ENCODE measurements at regions not wholly inside any gene's neighbourhood (a gene's known extent, or its start where the extent isn't known, plus 50 kb on each side); places are given as distances from the start of the nearest gene placed in this dataset.

DNA sequence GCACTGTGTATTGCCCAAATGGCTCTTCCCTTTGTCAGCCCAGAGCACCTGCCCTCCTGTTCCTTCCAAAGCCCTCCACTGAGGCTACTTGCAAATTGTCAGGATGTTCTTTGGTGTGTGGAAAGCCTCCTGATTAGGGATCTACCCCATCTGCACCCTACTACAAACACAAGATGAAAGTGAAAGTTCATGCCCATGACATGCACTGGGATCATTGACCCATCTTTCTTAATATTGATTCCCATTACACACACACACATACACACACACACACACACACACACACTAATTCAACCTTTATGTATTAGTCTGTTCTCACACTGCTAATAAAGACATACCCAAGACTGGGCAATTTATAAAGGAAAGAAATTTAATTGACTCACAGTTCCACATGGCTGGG, 213.7 kb upstream of the IGFBP3 start:
- no peak overlapping the region for H3K4me3 ChIP-seq (ENCODE audit: low read depth, low read length)
- TF ChIP-seq, protein P1, sequence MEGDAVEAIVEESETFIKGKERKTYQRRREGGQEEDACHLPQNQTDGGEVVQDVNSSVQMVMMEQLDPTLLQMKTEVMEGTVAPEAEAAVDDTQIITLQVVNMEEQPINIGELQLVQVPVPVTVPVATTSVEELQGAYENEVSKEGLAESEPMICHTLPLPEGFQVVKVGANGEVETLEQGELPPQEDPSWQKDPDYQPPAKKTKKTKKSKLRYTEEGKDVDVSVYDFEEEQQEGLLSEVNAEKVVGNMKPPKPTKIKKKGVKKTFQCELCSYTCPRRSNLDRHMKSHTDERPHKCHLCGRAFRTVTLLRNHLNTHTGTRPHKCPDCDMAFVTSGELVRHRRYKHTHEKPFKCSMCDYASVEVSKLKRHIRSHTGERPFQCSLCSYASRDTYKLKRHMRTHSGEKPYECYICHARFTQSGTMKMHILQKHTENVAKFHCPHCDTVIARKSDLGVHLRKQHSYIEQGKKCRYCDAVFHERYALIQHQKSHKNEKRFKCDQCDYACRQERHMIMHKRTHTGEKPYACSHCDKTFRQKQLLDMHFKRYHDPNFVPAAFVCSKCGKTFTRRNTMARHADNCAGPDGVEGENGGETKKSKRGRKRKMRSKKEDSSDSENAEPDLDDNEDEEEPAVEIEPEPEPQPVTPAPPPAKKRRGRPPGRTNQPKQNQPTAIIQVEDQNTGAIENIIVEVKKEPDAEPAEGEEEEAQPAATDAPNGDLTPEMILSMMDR (IDR thresholded peaks at IDR 0.05; ENCODE audit: insufficient read depth, low read length, missing control alignments), result no peak
- CTCF ChIA-PET, result interaction anchor here (4.4 kb wide), 1 partner anchor 212 kb away, joined by 37 read pairs; the partner anchor contains the start of gene IGFBP3
- POLR2A ChIA-PET, result no interaction called here
- no peak for DNase-seq (ENCODE audit: low read depth, low spot score)

DNA sequence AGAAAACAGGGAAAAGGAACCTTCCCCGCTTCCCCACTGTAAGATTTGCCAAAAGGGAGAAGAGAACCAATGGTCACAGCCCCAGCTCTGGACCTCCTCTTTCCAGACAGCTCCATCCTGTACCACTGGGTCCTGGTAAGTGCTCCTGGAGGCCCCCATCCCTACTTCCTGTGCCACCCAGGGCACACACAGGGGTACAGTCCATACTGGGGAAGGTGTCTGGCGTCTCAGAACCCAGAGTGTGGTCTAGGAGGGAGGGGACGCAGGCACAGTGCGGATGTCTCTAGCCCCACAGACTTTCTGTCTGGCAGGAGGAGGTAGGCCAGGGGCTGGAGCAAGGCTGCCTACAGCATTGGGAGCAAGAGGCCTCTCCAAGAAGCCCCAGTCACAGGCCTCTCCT, 213.3 kb upstream of the IGFBP3 start:
- POLR2A ChIA-PET, result no interaction called here

DNA sequence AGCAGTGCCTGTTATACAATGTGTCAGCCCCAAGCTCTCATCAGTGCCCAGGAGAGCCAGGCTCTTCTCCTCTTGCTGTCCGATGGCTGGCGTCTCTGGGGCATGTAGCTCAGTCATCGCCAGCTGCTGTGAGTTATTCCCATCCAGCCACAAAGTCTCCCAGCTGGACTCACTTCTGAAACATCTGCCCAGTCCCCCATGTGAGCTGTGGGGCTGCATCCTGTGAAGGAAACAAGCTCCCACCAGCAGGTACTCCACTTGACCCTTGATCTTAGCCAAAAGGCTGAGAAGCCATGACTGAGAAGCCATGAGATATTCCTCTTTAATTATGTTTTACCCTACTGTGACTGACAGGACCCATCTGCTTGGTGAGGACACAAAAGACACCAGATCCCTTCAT, 212.7 kb upstream of the IGFBP3 start:
- ChIA-PET CTCF (interaction anchor here (4.4 kb wide), 1 partner anchor 211 kb away, joined by 37 read pairs; the partner anchor contains the start of gene IGFBP3), POLR2A (no interaction called here)
- H3K4me3 ChIP-seq (ENCODE audit: low read depth, low read length), result no peak overlapping the region
- TF ChIP-seq, protein P1 (IDR thresholded peaks at IDR 0.05; ENCODE audit: insufficient read depth, low read length, missing control alignments), result no peak
- no peak for DNase-seq (ENCODE audit: low read depth, low spot score)

More for the DNA sequence above, 213.3 kb upstream of the IGFBP3 start:
- CTCF ChIA-PET, result interaction anchor here (4.4 kb wide), 1 partner anchor 212 kb away, joined by 37 read pairs; the partner anchor contains the start of gene IGFBP3
- TF ChIP-seq, protein P1 (IDR thresholded peaks at IDR 0.05; ENCODE audit: insufficient read depth, low read length, missing control alignments), result no peak
- DNase-seq (ENCODE audit: low read depth, low spot score), result no peak
- H3K4me3 ChIP-seq (ENCODE audit: low read depth, low read length), result no peak overlapping the region

DNA sequence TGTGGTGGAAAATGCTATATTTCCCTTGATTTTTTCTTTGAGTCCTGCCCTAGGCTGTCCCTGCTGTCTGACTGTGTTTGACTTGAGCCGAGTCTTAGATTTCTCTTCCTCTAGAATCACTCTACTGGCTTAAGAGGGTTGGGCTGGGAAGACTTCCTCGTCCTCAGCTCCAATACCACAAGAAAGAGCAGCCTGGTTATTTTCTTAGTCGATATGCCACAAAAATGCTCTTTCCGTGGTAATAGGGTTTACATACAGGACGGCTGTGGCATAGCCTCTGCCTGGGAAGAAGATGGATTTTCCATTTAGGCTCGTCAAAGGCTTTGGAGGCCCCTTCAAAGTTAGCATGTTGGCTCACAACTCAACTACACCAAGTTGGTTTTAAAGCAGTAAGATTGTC, 212.0 kb upstream of the IGFBP3 start:
- ChIA-PET POLR2A (no interaction called here), CTCF (interaction anchor here (0.7 to 4.4 kb wide), 3 partner anchors 16 to 211 kb away, joined by 4 to 37 read pairs (median 4); partner anchors contain the start of gene IGFBP3)
- TF ChIP-seq, protein P1 (IDR thresholded peaks at IDR 0.05; ENCODE audit: insufficient read depth, low read length, missing control alignments), result no peak
- DNase-seq (ENCODE audit: low read depth, low spot score), result peak; percentile 46
- no peak overlapping the region for H3K4me3 ChIP-seq (ENCODE audit: low read depth, low read length)

DNA sequence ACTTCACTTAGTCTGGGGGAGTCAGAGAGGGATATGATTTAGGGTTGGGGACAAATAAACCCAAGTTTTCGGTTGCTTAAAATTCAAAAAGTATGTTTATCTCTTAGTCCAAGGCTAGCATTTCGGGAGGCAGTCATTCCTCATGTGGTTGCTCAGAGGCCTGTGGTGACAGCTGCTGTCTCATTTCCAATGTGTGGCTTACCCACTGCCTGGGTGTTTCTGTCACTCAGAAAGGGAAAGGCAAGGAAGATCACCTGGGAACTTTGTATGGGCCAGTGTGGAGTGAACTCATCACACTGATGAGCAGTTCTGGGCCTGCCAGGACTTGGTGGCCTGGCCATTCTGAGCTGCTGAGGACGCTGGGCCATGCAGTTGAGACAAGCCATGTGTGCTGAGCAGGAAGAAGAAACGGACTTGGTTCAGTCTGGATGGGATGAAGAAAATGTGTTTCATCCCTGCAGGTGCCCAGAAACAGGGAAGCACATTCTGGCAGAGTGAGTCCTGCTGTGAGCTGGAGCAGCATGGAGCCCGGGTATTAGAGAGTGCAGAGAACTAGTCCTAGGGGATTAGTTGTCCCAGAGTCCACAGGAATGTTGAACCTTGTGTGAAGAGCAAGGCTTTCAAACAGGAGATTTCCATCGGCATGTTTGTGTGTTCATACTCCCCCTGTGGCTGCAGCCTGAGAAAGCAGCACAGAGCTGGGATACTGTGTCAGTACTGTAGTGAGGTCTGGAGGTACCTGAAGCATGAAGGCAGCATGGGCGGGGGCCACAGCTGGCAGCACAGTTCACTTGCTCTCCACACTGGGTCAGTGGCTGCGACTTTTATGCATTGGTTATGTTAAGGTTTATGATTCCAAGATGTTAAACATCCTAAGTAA, 211.1 kb upstream of the IGFBP3 start:
- ChIA-PET CTCF (interaction anchor here (0.7 to 4.4 kb wide), 3 partner anchors 15 to 210 kb away, joined by 4 to 37 read pairs (median 4); partner anchors contain the start of gene IGFBP3), POLR2A (no interaction called here)
- DNase-seq (ENCODE audit: low read depth, low spot score), result no peak
- TF ChIP-seq, protein P1 (IDR thresholded peaks at IDR 0.05; ENCODE audit: insufficient read depth, low read length, missing control alignments), result peak; percentile 48
- no peak overlapping the region for H3K4me3 ChIP-seq (ENCODE audit: low read depth, low read length)

DNA sequence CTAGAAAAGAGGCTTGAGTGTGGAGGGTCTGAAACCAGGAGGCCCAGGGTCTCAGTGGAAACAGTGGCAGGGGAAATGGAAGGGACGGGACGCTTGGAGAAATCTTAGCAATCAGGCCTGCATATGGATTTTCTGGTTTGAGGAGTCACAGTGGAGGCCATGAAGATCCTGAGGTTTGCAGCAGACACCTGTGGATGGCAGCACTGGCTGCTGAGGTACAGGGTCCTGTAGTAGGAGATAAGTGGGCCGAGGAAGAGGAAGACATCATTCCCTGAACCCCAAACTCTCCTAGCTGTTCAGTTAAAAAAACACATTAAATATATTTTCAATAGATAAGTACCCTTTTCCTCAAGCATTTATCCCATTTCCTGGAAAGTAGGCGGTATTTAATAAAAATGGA, 208.8 kb upstream of the IGFBP3 start:
- TF ChIP-seq, protein P1 (IDR thresholded peaks at IDR 0.05; ENCODE audit: insufficient read depth, low read length, missing control alignments), result no peak
- ChIA-PET POLR2A (no interaction called here), CTCF (interaction anchor here (0.8 to 1.1 kb wide), 2 partner anchors 9 to 207 kb away, joined by 3 to 5 read pairs; no protein-coding TSS in a partner anchor)
- no peak overlapping the region for H3K4me3 ChIP-seq (ENCODE audit: low read depth, low read length)
- DNase-seq (ENCODE audit: low read depth, low spot score), result no peak

Measured in AG04449 (cell line).